ENCODE measurements at regions not wholly inside any gene's neighbourhood (a gene's known extent, or its start where the extent isn't known, plus 50 kb on each side); places are given as distances from the start of the nearest gene placed in this dataset.

- TF ChIP-seq EZH2phosphoT487 (IDR thresholded peaks at IDR 0.05; ENCODE audit: insufficient read depth, low read depth) (no peak), EZH2 (IDR thresholded peaks at IDR 0.05; ENCODE audit: insufficient read depth, poor library complexity, severe bottlenecking) (no peak)
These were observed 73.3 kb upstream of the LRPAP1 start for GRCh38 chr4:3605491-3605890.

Measured in GM23248 (cell line).